ENCODE measurements at regions not wholly inside any gene's neighbourhood (a gene's known extent, or its start where the extent isn't known, plus 50 kb on each side); places are given as distances from the start of the nearest gene placed in this dataset.

DNA sequence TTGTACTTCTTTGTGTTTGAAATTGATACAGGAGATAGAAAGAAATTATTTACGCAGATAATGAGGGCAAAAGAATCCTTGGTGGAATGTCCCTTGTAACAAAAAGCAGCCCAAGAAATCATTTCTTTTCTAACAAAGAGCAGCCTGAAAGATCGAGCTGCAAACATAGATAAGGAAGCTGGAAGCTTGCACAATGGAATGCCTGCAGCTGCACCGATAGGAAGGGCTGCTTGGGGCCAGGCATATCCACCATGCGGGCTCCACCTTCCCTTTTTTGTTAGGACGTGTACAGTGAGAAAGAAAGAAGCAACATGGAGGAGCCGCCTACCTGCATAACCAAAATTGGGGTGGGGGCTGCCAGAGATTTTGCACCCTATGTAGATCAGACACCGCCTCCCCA lies 568.7 kb downstream of the METTL4 start:
- no peak overlapping the region for H3K4me3 ChIP-seq (ENCODE audit: low read depth, low read length)
- TF ChIP-seq, protein P1, sequence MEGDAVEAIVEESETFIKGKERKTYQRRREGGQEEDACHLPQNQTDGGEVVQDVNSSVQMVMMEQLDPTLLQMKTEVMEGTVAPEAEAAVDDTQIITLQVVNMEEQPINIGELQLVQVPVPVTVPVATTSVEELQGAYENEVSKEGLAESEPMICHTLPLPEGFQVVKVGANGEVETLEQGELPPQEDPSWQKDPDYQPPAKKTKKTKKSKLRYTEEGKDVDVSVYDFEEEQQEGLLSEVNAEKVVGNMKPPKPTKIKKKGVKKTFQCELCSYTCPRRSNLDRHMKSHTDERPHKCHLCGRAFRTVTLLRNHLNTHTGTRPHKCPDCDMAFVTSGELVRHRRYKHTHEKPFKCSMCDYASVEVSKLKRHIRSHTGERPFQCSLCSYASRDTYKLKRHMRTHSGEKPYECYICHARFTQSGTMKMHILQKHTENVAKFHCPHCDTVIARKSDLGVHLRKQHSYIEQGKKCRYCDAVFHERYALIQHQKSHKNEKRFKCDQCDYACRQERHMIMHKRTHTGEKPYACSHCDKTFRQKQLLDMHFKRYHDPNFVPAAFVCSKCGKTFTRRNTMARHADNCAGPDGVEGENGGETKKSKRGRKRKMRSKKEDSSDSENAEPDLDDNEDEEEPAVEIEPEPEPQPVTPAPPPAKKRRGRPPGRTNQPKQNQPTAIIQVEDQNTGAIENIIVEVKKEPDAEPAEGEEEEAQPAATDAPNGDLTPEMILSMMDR (IDR thresholded peaks at IDR 0.05; ENCODE audit: low read depth, low read length), result no peak

GRCh38 chr18:2009942-2010697 lies 561.2 kb downstream of the METTL4 start:
- TF ChIP-seq, protein P1 (IDR thresholded peaks at IDR 0.05; ENCODE audit: low read depth, low read length), result no peak
- no peak overlapping the region for H3K4me3 ChIP-seq (ENCODE audit: low read depth, low read length)

- no peak overlapping the region for H3K4me3 ChIP-seq (ENCODE audit: low read depth, low read length)
- TF ChIP-seq, protein P1 (IDR thresholded peaks at IDR 0.05; ENCODE audit: low read depth, low read length), result no peak
Measured at GRCh38 chr18:2027016-2027415, 544.3 kb downstream of the METTL4 start.

GRCh38 chr18:2027756-2028155 lies 543.5 kb downstream of the METTL4 start:
- no peak overlapping the region for H3K4me3 ChIP-seq (ENCODE audit: low read depth, low read length)
- TF ChIP-seq, protein P1 (IDR thresholded peaks at IDR 0.05; ENCODE audit: low read depth, low read length), result no peak

DNA sequence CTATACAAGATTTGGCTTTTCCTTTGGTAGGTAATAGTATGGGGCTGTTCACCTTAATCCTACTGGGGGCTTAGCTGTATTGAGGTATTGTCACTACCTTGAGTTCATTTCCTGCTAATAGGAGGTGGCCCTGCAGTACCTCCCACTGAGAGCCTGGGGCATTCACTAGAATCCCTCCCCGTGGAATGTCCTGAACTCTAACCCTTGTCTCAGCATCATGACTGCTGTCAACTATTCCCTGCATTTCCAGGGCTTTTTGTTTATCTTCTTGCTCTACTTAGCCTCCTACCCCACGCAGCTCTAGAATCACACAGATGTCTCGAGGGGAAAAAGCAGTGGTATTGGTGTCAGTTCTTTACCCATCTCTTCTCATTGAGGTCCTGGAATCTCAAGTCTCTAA lies 542.3 kb downstream of the METTL4 start:
- TF ChIP-seq, protein P1 (IDR thresholded peaks at IDR 0.05; ENCODE audit: low read depth, low read length), result no peak
- H3K4me3 ChIP-seq (ENCODE audit: low read depth, low read length), result no peak overlapping the region

GRCh38 chr18:2030647-2031046 lies 540.7 kb downstream of the METTL4 start:
- TF ChIP-seq, protein P1 (IDR thresholded peaks at IDR 0.05; ENCODE audit: low read depth, low read length), result no peak
- no peak overlapping the region for H3K4me3 ChIP-seq (ENCODE audit: low read depth, low read length)

DNA sequence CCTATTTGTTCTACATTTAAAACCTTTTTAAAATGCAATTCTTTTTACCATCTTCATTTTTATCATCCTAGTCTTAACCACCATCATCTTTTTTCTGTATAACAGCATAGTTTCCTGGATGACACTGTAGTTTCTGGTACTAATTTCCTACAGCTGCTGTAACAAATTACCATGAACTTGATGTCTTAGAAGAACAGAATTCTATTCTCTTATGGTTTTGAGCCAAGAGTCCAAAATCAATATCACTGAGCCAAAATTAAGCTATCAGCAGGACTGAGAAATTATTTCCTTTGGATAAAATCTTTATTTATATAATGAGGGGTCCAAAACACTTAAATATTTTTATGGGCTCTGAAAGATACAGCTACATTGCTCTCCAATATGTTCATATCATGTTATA lies 539.3 kb downstream of the METTL4 start:
- no peak overlapping the region for H3K4me3 ChIP-seq (ENCODE audit: low read depth, low read length)
- TF ChIP-seq, protein P1 (IDR thresholded peaks at IDR 0.05; ENCODE audit: low read depth, low read length), result no peak

All from WI38 (cell line).